SU-DHL-6 (cell line): ENCODE measurements at regions not wholly inside any gene's neighbourhood (a gene's known extent, or its start where the extent isn't known, plus 50 kb on each side); places are given as distances from the start of the nearest gene placed in this dataset.

Experiments used
- EZH2phosphoT487 ChIP-seq: fragments of 200-600 bp; sonication (generic), shearing (Covaris generic); conservative IDR thresholded peaks from 2 replicates; pipeline ENCODE4 v1.6.1; 2018; ENCODE audit warnings: mild to moderate bottlenecking, antibody characterized with exemption, low read length, moderate library complexity, mixed read lengths
- TF ChIP-seq, protein P1 (sequence below): fragments of 200-600 bp; sonication (generic); IDR thresholded peaks from one replicate; pipeline ENCODE4 v1.5.1; 2017; ENCODE audit warnings: antibody characterized with exemption, mild to moderate bottlenecking, low read length, moderate library complexity; ENCODE audit not compliant: insufficient read depth, poor library complexity, severe bottlenecking

DNA sequence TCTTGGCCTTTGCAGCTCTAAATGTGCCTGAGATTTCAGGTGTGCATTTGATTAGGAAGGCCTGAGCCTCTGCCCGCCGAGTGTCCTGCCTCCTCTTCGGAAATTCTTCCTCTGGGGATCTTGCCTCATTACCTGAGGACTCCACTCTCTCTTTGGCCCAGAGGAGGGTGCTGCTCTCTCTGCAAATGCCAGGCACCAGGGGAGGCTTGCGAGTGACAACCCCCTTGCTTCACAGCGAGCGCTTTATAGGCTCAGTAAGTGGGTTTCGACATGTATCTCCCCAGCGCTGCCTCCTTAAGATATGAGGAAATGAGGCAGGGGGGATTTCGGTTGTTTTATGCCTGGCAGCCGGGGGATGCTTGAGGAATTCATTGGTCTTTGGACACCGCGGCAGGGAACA is 423.9 kb downstream of the GLRX3 start:
- TF ChIP-seq, protein P1, sequence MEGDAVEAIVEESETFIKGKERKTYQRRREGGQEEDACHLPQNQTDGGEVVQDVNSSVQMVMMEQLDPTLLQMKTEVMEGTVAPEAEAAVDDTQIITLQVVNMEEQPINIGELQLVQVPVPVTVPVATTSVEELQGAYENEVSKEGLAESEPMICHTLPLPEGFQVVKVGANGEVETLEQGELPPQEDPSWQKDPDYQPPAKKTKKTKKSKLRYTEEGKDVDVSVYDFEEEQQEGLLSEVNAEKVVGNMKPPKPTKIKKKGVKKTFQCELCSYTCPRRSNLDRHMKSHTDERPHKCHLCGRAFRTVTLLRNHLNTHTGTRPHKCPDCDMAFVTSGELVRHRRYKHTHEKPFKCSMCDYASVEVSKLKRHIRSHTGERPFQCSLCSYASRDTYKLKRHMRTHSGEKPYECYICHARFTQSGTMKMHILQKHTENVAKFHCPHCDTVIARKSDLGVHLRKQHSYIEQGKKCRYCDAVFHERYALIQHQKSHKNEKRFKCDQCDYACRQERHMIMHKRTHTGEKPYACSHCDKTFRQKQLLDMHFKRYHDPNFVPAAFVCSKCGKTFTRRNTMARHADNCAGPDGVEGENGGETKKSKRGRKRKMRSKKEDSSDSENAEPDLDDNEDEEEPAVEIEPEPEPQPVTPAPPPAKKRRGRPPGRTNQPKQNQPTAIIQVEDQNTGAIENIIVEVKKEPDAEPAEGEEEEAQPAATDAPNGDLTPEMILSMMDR: no peak
- no peak for TF ChIP-seq EZH2phosphoT487
